IPS-20b (cell line): ENCODE measurements at regions not wholly inside any gene's neighbourhood (a gene's known extent, or its start where the extent isn't known, plus 50 kb on each side); places are given as distances from the start of the nearest gene placed in this dataset.
A peak's percentile ranks its signal among the peaks of the same experiment; 100 is the strongest.
"Not testable (repeated sequence)": the region's sequence is repeated elsewhere in the genome, so short reads cannot be mapped to it uniquely, and the experiment has no call there.

Source experiments
- H3K27ac ChIP-seq: one replicate; pipeline ENCODE4 v1.5.1; 2013; ENCODE audit warnings: low read length
- H3K27me3 ChIP-seq: 2 replicates; pipeline ENCODE4 v1.6.1; 2013; ENCODE audit warnings: mild to moderate bottlenecking, low read length, inconsistent platforms; ENCODE audit not compliant: insufficient read depth
- H3K36me3 ChIP-seq: 2 replicates; pipeline ENCODE4 v1.6.1; 2013; ENCODE audit warnings: low read depth, mild to moderate bottlenecking, inconsistent platforms, low read length, moderate library complexity; ENCODE audit not compliant: insufficient read depth
- H3K4me1 ChIP-seq: 2 replicates; pipeline ENCODE4 v1.6.1; 2013; ENCODE audit warnings: mild to moderate bottlenecking, control low read depth, inconsistent platforms, low read length, moderate library complexity; ENCODE audit not compliant: insufficient read depth
- H3K4me3 ChIP-seq: 2 replicates; pipeline ENCODE4 v1.5.1; 2013; ENCODE audit warnings: mild to moderate bottlenecking, low read length, inconsistent platforms
- H3K9ac ChIP-seq: 2 replicates; pipeline ENCODE4 v1.6.1; 2013; ENCODE audit warnings: low read depth, mild to moderate bottlenecking, inconsistent platforms, low read length, moderate library complexity
- H3K9me3 ChIP-seq: 2 replicates; pipeline ENCODE4 v1.6.1; 2013; ENCODE audit warnings: mild to moderate bottlenecking, low read depth, low read length, inconsistent platforms; ENCODE audit not compliant: insufficient read depth

DNA sequence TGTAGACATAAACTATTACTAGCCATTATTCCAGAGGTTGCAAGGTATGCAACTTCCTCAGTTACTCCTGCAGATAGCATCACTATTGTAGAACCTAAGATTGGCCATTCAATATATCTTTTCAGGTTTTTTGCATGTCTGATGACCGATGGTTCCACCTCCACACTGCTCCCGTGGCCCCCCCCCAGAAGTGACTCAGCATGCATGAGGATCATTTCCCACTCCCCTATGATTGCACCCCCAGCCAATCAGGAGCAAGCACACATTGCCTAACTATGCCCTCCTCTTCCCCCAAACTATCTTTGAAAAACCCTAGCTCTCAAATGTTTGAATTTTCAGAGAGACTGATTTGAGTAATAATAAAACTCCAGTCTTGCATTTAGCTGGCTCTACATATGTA, 601.4 kb upstream of the TLE4 start:
- no peak overlapping the region for H3K9ac ChIP-seq
- no peaks in the 10 kb centered on the region for H3K36me3 ChIP-seq
- no peak overlapping the region for H3K4me3 ChIP-seq
- peaks cover 5% of the 10 kb centered on the region; the same call in 1 of the 2 replicates for H3K9me3 ChIP-seq
- H3K4me1 ChIP-seq = peaks cover 33% of the 10 kb centered on the region; the same call in 1 of the 2 replicates
- no peaks in the 10 kb centered on the region for H3K27me3 ChIP-seq
- H3K27ac ChIP-seq = no peak overlapping the region

DNA sequence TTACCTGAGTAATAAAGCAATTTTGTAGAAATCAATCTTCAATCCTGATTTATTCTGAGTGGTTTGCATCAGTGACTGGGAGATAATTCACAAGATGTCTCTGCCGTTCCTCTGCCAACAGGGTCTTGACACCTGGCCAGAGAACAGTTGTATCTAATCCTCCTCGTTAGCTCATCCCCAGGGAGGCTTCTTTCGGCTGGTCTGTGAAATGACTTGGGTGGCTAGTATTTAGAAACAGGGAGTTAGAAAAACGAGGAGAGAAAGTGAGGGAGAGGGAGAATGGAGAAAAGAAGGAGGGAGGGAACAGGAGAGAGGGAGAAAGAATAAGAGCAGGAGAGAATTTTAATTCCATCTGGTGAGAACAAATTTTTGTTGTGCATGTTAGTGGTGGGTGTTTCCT, 600.2 kb upstream of the TLE4 start:
- Histone ChIP-seq H3K4me3 (0 out of 2 replicates have a peak overlapping the region, but pooled peaks have one; percentile 2), H3K27me3 (no peaks in the 10 kb centered on the region), H3K27ac (peak overlapping the region; percentile 55), H3K9me3 (peaks cover 5% of the 10 kb centered on the region; the same call in 1 of the 2 replicates), H3K9ac (peak overlapping the region; percentile 2; the same call in 1 of the 2 replicates), H3K4me1 (peaks cover 40% of the 10 kb centered on the region; the same call in 1 of the 2 replicates), H3K36me3 (no peaks in the 10 kb centered on the region)

GRCh38 chr9:78972303-78972999, 599.3 kb upstream of the TLE4 start:
- Histone ChIP-seq H3K4me3 (peak overlapping the region; percentile 39; the same call in 1 of the 2 replicates), H3K27ac (peak overlapping the region; percentile 41), H3K4me1 (peaks cover 40% of the 10 kb centered on the region; the same call in 1 of the 2 replicates), H3K36me3 (no peaks in the 10 kb centered on the region), H3K9me3 (peaks cover 5% of the 10 kb centered on the region; the same call in 1 of the 2 replicates), H3K9ac (peak overlapping the region; percentile 2; the same call in 1 of the 2 replicates), H3K27me3 (no peaks in the 10 kb centered on the region)

GRCh38 chr9:78973907-78974306, 597.9 kb upstream of the TLE4 start:
- H3K4me1 ChIP-seq = peaks cover 40% of the 10 kb centered on the region; the same call in 1 of the 2 replicates
- no peak overlapping the region for H3K9ac ChIP-seq
- H3K4me3 ChIP-seq = no peak overlapping the region
- no peak overlapping the region for H3K27ac ChIP-seq
- no peaks in the 10 kb centered on the region for H3K36me3 ChIP-seq
- H3K9me3 ChIP-seq = no peaks in the 10 kb centered on the region
- H3K27me3 ChIP-seq = no peaks in the 10 kb centered on the region

- Histone ChIP-seq H3K27me3 (no peaks in the 10 kb centered on the region), H3K27ac (no peak overlapping the region), H3K4me1 (peaks cover 4% of the 10 kb centered on the region; the same call in 1 of the 2 replicates), H3K4me3 (no peak overlapping the region), H3K9me3 (no peaks in the 10 kb centered on the region), H3K9ac (no peak overlapping the region), H3K36me3 (no peaks in the 10 kb centered on the region)
Observed at GRCh38 chr9:78982849-78983248, 588.9 kb upstream of the TLE4 start.

DNA sequence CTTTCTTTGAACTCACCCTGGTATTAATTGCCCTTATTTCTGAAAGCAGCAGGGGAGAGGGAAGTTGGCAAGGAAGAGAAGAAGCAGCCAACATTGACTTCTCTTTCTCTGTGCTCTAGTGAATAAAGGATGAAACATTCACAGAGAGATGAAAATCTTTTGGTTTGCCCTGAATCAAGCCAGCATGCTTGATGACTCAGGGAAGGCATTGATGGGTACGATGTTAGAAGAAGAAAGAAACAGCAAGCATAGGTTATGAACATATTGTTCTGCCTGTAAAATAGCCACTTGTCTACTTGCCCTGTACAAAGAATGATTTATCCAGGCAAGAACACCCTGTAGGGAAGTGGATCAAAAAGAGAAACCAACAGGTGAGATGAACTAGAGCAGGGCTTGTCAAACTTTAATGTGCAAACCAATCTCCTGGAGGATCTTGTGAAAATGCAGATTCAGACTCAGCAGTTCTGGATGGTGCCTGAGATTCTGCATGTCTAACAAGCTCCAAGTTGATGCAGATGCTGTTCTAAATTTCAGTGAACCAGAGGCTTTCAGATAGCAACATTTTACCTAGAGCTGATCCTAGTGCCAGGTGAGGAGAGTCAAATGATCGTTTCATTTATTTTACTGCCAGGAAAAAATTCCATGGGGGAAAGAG, 586.6 kb upstream of the TLE4 start:
- no peak overlapping the region for H3K9ac ChIP-seq
- H3K27ac ChIP-seq = no peak overlapping the region
- no peaks in the 10 kb centered on the region for H3K36me3 ChIP-seq
- peaks cover 4% of the 10 kb centered on the region; the same call in 1 of the 2 replicates for H3K4me1 ChIP-seq
- H3K27me3 ChIP-seq = no peaks in the 10 kb centered on the region
- H3K4me3 ChIP-seq = no peak overlapping the region
- H3K9me3 ChIP-seq = no peaks in the 10 kb centered on the region

DNA sequence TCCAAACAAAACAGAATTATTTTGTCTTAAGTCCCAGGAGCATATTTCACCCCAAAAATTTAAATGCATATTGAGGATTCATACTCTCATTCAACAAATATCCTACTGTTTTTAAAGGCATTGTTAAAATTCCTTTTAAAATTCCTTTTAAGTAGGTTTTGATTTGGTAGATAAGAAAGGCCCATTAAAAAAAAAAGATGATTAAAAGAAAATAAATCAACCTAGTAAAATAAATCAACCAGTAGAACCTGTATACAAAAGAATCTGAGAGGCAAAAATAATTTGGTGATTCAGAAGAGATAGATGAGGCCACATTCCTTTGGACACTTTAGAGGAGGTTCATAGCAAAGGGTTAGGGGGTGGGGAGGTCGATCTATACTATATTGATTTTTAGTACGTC, 585.3 kb upstream of the TLE4 start:
- H3K27ac ChIP-seq = no peak overlapping the region
- no peak overlapping the region for H3K4me3 ChIP-seq
- peaks cover 4% of the 10 kb centered on the region; the same call in 1 of the 2 replicates for H3K4me1 ChIP-seq
- no peaks in the 10 kb centered on the region for H3K9me3 ChIP-seq
- H3K27me3 ChIP-seq = no peaks in the 10 kb centered on the region
- H3K9ac ChIP-seq = no peak overlapping the region
- H3K36me3 ChIP-seq = no peaks in the 10 kb centered on the region

- H3K9ac ChIP-seq = no peak overlapping the region
- H3K27me3 ChIP-seq = no peaks in the 10 kb centered on the region
Observed at GRCh38 chr9:78989031-78989658, 582.6 kb upstream of the TLE4 start.

DNA sequence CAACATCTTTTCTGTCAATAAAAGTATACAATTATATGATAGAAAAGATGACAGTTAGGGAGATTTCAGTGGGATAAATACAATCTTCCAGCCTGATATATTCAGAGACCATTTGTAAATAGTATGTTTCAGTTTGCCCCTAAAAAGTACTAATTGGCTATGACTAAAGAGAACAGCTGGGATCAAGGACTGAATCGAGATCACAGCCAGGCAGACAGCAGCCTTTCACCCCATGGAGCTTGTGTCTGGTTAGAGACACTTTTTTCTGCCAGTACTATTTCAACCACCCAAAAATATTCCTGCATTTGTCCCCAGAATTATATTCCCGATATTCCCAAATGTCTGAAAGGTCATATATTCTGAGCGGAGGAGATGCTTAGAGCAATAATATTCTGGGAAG, 577.3 kb upstream of the TLE4 start:
- H3K9ac ChIP-seq = no peak overlapping the region
- H3K27ac ChIP-seq = no peak overlapping the region
- no peaks in the 10 kb centered on the region for H3K36me3 ChIP-seq
- H3K9me3 ChIP-seq = no peaks in the 10 kb centered on the region
- no peaks in the 10 kb centered on the region; the same call in 1 of the 2 replicates for H3K4me1 ChIP-seq
- no peak overlapping the region for H3K4me3 ChIP-seq
- H3K27me3 ChIP-seq = no peaks in the 10 kb centered on the region

More at GRCh38 chr9:78989031-78989658, 582.6 kb upstream of the TLE4 start:
- Histone ChIP-seq H3K4me3 (no peak overlapping the region), H3K9me3 (no peaks in the 10 kb centered on the region), H3K36me3 (no peaks in the 10 kb centered on the region), H3K27ac (no peak overlapping the region), H3K4me1 (peaks cover 4% of the 10 kb centered on the region; the same call in 1 of the 2 replicates)

DNA sequence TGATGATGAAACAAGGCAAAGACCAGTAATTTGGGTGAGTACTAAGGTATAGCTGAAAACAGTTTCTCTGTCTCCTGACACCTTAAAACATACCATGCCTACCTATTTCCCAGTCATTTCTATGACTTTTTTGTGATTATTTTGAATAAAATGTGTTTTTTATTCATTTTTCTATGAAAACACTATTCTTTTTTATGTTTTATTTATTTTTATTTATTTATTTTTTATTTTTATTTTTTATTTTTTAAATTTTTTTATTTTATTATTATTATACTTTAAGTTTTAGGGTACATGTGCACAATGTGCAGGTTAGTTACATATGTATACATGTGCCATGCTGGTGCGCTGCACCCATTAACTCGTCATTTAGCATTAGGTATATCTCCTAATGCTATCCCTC, 576.8 kb upstream of the TLE4 start:
- not testable (repeated sequence) for H3K9ac ChIP-seq, H3K36me3 ChIP-seq, H3K27me3 ChIP-seq, H3K4me3 ChIP-seq, H3K27ac ChIP-seq, H3K9me3 ChIP-seq, H3K4me1 ChIP-seq

DNA sequence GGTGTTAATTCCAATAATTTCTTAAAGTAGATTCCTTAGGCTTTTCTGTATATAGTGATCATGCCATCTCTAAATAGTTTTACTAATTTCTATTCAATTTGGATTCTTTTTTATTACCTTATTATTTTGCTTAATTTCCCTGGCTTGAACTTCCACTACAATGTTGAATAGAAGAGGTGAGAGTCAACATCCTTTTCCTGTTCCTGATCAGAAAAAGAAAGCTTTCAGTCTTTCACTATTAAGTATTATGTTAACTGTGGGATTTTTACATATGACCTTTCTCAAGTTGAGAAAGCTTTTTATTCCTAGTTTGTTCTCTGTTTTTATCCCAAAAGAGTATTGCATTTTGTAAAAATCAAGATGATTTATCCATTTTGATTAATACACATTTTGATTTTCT, 574.5 kb upstream of the TLE4 start:
- H3K36me3 ChIP-seq = no peaks in the 10 kb centered on the region
- H3K27me3 ChIP-seq = no peaks in the 10 kb centered on the region
- no peak overlapping the region for H3K4me3 ChIP-seq
- no peak overlapping the region for H3K27ac ChIP-seq
- H3K9me3 ChIP-seq = no peaks in the 10 kb centered on the region
- H3K4me1 ChIP-seq = no peaks in the 10 kb centered on the region; the same call in 1 of the 2 replicates
- H3K9ac ChIP-seq = no peak overlapping the region
